Stimulated activated CD8-positive, alpha-beta memory T cell treated with anti-CD3 and anti-CD28 coated beads, Interleukin-15, amount 100 ng/mL, for 1 hour (primary cell): ENCODE measurements at regions not wholly inside any gene's neighbourhood (a gene's known extent, or its start where the extent isn't known, plus 50 kb on each side); places are given as distances from the start of the nearest gene placed in this dataset.

Experiments
- DNase-seq: peaks from one replicate; pipeline ENCODE4 v3.0.0-alpha.2; 2020; ENCODE audit warnings: low read depth

DNA sequence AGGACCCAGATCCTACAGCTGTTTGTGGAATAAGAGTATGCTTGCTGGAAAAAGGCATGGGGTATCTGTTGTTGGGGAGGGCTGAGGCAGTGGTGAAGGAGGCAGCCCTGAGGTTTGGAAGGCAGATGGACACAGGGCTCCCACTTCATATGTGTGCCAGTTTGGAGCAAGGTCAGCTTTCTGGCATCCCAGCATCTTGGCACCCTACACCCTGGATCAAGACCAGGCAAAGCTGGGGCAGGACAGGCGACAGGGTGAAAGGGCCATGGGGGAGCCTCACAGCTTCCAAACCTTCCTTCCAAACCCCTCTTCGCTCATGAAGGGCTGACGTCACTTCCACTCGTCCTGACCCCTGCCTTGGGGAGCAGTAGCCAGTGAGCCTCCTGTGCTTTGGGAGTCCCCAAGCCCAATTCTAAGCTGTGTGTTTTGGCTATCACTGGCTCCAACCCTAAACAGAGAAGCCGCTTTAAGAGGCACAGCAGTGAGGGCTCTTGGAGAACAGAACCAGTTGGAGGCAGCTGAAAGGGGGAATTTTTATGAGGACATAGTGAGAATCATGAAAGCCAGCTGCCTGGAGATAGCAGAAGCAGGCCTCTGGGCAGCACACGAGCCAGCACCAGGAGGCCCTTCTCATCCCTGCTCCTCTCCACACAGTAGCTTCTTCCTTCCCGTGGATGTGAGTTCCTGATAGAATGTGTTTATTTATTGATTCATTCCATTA is 448.6 kb upstream of the CDH4 start:
- no peak for DNase-seq

DNA sequence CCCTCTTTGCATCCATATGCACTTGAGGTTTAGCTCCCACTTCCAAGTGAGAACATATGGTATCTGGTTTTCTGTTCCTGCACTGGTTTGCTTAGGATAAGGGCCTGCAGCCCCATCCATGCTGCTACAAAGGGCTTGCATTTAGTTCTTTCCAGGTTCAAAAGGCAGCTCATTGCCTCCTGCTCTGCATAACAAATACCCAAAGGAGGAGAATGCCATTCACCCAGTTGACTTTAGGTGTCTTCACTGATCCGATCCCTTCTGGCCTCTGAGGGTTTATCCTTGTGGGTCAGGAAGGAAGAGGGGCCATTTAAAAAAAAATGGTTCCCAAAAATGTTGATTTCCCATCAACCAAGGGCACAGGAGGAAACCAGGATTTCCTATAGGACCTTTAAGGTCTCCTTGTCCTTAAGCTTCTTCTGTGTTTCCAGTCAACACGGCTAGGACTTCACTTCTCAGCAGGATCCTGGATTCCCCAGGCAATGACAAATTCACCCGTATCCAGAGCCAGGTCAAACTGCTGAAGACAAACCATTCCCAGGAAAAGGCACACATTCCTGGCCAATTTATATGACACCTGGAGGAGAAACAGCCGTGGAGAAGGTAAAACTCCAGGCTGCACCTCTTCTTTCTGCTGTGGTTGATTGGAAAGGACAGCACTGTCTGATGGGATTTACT is 447.7 kb upstream of the CDH4 start:
- no peak for DNase-seq

DNA sequence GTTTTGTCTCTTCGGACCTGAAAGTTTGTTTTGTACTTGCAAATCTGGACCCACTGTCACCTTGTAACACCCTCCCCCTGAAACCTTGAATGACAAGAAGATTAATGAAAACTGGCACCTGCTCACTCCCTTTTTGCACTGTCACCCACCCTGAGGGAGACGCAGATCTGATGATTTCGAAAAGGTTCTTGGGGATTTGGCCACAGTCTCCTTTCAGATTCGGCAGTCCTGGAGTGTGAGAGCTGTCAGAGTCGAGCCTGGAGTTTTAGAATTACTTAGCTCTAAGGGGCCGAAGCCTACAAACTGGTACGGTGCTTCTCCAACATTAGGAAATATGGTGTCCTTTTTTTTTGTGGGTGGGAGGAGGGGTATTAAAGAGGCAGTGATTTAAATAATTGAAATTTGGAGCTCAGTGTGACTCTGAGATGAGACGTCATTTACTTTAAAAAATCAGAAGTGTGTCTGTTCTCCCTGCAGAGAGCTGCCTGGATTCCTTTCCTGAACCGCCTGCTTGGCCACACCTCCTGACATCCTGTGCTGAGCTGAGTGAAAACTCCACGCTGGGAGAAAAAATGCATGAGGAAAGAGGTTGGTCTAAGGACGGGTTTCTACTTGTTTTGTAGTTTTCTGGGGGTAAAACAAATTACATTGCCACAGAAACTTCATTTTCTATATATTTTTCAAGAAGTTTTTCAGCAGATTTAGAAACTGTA is 447.0 kb upstream of the CDH4 start:
- no peak for DNase-seq

DNA sequence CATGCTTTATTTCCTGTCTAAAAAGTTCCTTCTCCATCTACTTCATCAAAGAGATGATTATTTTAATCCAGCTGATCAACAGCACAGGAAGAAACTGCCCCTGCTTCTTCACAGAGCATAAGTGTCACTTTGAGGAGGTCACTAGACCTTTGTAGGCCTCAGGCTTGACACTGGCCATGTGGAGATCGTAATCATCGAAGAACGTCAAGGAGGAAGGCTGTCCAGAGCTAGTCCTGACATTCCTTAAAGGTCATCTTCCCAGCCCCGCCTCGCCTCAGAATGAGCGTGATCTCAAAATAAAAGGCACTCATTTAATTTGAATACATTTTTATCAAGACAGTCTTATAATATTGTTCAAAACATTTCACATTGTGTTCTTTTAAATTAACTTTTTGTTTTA is 445.7 kb upstream of the CDH4 start:
- no peak for DNase-seq

DNA sequence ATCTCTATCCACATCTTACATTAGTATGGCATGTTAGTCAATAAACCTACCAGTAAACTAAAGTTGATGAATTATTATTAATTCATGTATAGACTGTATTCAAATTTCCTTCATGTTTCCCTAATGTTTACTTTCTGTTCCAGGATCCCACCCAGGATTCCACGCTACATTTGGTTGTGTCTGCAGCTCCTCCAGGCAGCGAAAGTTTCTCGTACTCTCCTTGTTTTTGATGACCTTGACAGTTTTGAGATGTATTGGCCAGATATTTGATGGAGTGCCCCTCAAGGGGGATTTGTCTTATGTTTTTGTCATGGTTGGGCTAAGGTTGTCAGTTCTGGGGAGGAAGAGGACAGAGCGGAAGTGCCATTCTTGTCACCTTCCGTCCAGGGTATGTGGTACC is 445.2 kb upstream of the CDH4 start:
- no peak for DNase-seq

DNA sequence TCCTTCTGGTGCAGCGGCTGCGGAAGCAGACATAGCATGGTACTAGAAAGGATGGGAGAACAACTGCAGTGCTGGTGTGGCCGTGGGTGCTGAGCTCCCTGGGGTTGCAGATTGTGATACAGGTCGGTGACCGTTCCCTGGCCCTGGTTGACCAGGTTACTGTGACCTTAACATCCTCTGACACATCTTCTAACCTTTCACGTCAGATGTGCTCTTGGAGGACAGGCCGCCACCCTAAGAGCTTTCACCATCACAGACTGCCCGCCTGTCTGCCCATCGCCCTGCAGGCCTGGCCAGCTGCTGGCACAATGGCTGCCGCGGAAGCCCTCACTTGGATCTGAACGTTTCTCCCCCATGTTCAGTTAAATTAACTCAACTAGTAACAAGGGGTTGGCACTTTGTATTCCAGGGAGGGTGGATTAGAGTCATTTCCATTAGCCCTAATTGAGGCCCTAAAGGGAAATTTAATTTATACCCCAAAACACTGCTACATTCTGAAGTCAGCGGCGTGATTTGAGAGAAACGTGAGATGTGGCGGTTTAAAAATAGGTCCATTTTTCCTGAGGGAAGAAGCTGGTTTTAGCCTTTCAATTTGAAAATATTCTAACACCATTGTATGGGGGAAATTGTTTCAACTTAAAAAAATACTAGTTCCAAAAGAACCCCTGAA is 443.9 kb upstream of the CDH4 start:
- no peak for DNase-seq

DNA sequence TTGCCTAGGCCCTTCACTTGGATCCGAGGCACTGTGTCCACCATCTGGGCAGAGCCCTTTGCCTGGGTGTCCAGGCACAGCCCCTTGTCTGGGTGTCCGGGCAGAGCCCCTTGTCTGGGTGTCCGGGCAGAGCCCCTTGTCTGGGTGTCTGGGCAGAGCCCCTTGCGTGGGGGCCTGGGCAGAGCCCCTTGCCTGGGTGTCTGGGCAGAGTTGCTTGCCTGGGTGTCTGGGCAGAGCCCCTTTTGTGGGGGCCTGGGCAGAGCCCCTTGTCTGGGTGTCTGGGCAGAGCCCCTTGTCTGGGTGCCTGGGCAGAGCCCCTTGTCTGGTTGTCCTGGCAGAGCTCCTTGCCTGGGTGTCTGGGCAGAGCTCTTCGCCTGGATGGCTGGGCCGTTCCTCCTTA is 443.4 kb upstream of the CDH4 start:
- DNase-seq: no peak

DNA sequence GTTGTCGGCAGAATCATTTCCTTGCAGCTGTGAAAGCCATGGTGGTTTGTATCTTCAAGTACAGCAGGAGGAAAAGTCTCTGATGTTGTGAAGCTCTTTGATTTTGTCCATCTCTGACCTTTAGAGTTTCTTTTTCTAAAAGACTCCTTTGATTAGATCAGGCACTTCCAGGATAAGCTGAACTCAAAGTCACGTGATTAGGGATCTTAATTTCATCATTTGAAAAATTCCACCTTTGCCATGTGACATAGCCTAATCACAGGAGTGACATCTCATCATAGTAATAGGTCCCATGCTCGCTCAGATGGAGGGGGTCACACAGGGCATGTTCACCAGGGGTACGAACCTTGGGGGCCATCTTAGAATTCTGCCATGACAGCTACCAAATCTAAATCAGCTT is 441.5 kb upstream of the CDH4 start:
- no peak for DNase-seq

DNA sequence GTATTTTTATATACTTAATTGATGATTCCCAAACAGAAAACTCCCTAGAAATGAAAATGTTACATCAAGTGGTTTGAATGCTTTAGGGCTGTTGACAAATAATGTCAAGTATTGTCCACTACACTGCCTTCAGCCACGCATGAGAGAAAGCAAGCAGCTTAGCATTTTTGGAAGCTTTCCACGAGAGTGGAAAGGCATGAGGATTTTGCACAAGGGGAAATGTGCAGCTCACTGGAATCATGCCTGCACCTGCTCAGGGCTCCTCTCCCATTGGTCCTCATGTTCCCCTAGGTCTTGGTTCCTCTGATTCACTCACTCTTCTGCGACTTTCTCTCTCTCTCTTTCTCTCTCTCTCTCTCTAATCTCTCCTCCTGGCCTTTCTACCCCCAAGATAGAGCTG is 439.5 kb upstream of the CDH4 start:
- no peak for DNase-seq

DNA sequence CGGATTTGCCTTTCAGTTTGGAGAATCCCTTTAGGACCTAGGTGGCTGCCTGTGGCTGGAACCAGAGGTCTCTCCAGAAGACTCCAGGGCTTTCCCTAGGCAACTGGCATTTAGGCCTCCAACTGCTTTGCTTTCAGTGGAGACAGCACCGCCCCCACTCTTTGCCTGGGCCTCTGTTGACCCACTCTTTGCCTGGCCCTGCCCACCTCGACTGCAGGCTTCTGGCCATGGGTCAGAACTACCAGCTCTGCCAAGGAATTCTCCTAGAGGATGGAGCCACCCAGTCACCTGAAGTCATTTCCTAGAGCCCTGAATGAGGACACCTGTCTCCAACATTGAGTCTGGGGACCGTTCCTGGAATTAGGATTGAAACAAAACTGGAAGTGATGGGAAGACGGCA is 439.0 kb upstream of the CDH4 start:
- DNase-seq: no peak

DNA sequence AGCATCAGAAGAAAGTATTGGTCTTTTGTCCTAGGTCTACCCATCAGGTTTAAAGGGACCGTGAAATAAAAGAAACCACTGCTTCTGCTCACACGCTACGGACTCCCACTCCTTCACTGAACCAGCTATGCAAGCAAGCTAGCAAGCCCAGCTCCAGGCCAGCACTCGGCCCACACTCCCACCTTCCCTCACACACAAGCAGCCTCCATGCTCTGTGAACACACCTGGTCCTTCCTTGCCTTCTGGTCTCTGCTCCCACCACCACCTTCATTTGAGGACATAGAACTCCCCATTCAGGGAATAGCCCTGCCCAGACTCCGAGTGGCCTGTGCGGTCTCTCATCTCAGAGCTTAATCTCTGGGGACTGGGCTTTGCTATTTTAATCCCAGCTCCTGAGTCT is 436.4 kb upstream of the CDH4 start:
- DNase-seq: no peak

DNA sequence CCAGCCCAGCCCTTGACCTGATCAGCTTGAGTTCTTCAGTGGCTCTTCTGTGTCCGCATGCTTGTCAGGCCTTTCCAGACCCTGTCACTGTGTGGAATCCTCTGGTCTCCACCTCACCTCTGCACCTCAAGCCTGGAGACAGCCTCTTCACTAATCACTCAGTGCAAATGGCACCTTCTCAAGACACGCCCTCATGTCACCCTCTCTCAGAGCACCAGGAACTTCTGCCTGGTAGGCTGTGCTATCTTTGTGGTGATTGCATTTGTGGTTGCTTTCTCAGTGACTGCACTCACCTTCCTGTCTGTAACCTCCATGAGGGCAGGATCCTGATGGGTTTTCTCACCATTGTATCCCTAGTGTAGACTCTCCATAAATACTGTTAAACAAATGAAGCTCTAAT is 435.2 kb upstream of the CDH4 start:
- DNase-seq: no peak

DNA sequence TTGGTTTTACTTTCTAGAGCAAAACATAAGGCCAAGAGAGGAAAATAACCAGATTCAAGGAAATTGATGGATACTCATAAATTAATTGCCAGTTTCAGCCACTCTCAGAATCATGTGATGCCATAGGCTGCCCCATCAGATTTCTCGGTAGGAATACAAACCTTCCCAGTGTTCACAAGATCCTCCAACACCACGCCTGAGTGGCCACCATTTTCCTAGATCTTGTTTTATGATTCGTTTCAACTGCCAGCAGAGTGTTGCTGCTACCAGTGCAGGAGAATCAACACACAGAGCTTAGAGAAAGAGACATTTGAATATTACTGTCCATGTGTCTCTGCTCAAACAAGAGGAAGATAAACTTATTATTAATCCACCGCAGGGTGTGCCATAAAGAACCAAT is 434.2 kb upstream of the CDH4 start:
- no peak for DNase-seq

DNA sequence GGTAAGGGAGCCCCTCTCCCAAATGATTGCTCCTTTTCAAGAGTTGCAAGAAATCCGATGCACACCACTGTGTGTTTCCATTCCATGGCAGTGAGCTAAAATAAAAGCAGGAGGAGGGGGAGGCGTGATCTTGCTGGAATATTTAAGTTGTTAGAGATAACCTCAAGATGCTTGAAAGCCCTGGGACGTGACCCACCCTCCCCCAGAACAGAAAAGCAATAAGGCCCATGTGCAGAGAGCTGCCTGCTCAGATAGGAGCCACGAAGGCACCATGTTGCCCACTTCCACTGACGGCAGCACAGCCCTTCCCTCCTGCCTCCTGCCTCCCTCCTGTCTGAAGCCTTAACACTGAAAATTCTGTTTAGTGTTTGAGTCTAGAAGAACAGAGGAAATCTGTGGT is 432.6 kb upstream of the CDH4 start:
- no peak for DNase-seq

DNA sequence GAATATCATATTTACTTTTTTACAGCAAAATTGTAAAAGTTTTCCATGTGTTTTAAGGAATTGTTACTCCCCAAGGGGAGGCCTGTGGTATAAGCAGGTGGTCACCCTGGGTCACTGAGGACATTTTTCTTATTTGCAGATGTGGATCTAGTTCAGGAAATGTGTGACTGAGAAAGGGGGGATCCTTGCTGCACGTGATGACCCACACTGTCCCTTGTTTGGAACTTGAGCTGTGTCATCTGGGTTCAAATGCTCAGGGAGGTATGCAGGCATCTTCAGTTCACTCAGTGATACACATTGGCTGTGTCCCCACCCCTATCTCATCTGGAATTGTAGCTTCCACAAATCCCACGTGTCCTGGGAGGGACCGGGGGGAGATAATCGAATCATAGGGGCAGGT is 431.9 kb upstream of the CDH4 start:
- no peak for DNase-seq

DNA sequence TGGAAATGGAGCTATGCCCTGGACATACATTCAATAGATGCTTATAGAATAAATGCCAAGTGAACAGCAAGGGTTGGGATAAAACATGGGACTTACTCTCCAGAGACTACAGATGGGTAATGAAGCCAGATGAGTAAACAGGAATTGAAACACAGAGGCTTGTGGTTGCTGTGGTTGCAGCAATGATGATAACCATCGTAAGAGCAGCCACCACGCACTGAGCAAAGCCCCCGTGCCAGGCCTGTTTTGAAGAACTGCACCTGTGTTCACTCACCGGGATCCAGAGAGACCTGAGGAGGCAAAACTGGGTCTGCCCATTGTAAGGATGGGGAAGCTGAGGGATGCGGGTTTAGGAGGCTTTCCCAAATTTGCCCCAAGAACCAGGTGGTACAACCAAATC is 431.1 kb upstream of the CDH4 start:
- no peak for DNase-seq

DNA sequence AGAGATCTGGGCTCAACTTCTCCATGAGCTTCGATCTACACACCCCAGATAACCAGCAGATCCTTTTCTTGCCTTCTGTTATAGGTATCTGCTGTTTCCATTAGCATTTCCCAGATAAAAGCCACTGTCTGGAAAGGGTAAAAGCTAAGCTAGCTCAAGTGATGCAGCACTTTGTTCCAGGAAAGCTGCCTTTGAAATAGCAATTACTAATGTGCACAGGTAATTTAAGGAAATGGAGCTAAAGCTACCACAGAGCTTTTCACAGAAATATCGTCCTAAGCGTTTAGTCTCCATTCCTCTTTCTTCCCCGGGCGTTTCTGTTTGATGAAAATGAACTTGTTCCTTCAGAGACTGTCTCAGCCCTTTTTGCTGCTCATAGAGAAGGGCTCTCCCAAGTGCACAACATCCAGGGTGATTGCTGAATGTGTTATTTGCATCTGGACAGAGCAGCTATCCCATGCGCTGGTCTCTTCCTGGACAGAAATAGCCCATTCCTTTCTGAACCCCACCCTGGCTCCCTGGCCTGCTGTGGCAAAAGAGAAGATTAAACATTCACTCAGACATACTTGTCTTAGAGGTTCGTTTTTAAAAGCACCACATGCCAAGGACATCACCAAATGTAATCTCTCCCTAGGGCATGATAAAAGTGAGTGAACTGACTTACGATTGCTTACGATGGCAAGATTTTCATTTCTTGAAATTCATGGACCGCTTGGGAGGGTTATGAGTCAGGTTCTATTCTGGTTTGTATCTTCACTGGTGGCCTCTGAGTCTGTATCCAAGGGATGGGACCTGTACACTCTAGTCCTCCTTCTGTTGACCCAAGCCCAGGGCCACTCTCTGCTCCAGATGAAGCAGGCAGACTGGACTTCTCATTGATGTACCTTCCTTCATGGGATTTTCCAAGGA is 429.1 kb upstream of the CDH4 start:
- DNase-seq: no peak

DNA sequence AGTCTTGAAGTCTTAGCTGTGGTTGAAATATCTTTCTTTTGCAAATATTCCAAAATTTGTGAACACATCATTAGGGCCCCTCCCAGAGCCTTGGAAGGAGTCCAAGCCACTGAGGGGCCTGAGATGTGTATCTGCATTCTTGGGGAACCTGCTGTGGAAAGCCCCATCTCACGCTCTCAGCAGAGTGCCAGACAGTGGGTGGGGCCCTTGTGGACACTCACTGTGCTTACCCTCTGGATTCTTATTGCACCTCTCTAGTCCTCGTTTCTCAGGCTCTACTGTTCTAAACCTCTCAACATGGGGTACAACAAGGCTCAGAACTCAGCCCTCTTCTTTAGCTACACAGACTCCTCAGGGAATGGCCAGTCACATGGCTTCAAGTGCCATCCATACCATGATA is 416.2 kb upstream of the CDH4 start:
- DNase-seq: no peak

DNA sequence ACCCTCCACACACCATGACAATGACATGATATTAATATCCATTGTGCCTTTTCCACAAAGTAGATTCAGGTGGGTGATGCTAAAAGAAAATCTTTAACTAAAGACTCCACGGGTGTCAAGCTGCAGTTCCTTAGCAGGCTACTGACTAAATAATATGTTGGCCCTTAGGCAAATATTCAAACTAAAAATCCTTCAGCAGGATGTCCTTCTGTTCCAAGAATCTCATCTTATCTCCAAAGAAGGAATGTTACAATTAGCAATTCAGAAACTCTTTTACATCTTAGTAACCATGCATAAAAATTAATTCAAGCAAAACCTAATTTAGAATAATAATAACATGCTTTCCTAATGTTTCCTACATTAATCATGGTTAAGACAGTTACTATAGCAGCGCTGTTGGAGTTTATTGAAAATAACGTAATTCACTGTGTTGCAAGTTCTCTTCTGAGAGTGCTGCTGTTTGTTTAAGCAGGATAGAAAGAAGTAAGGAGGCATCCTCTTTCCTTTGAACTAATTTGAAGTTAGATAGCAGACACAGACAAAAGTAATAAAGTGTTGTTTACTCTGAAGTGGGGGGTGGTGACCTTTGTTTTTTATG is 414.8 kb upstream of the CDH4 start:
- no peak for DNase-seq

DNA sequence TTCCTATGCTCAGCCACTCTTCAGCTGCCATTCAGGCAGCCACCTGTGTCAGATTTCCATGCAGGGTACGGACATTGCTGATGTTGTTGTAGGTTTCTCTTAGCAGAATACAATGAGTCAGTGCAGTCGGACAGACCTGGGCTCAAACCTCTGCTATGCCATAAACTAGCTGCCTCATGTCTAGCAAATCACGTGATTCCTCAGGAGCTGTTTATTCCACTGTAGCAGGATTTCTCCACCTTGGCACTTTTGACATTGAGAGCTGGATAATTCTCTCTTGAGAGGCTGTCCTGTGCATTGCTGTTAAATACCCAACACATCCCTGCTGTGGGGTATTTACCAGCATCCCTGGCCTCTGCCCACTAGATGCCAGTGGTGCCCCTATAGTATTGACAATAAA is 413.8 kb upstream of the CDH4 start:
- DNase-seq: no peak

DNA sequence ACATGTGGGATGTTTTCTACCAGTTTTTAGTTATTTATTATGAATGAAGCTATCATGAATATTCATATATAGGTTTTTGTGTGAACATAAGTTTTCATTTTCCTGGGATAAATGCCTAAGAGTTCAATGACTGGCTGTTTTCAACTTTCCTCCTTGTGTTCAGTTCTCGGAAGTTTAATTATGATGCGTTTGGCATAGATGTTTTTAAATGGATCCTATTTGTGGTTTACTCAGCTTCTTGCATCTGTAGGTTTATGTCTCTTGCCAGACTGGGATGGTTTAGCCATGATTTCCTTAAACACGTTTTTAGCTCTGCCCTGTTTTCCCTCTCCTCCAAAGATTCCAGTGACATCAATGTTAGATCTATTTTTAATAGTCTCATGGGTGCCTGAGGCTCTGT is 411.1 kb upstream of the CDH4 start:
- no peak for DNase-seq

DNA sequence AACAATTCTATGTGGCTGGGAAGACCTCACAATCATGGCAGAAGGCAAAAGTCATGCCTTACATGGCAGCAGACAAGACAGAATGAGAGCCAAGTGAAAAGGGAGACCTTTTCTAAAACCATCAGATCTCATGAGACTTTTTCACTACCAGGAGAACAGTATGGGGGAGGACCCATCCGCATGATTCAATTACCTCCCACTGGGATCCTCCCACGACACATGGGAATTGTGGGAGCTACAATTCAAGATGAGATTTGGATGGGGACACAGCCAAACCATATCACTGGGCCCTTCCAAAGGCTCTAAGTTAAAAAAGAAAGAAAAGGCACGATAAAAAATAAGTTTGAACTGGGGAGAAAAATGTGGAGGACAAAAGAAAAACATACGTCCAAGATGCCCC is 406.9 kb upstream of the CDH4 start:
- no peak for DNase-seq
